ENCODE measurements at regions not wholly inside any gene's neighbourhood (a gene's known extent, or its start where the extent isn't known, plus 50 kb on each side); places are given as distances from the start of the nearest gene placed in this dataset.

DNA sequence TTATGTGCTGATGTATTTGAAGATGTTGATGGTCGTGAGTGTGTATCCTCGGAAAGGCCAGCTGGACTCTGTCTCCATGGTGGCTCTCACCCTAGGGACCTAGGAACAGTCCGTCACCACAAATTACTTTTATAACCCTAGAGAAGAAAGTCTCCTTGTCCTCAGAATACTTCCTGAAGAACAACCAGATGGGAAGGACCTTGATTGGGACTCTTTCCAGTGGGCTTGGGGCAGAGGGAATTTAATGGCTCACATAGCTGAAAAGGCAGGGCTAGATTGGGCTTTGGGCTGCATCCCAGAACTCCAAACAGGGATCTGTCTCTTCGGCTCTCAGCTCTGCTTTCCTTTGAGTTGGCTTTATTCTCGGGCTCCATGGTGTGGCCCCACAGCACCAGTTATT is 90.8 kb downstream of the TBX19 start:
- Histone ChIP-seq H2BK5ac (ENCODE audit: low read depth, low read length, poor library complexity) (no peak overlapping the region), H2BK120ac (ENCODE audit: insufficient read depth, low read length, poor library complexity) (no peak overlapping the region), H3K18ac (ENCODE audit: low read length) (no peak overlapping the region), H3K4me3 (ENCODE audit: low read depth, low read length) (no peak overlapping the region), H3K36me3 (ENCODE audit: control insufficient read depth in 1 of 2, insufficient read depth in 2 of 2, low read length in 2 of 2) (no peaks in the 10 kb centered on the region), H4K91ac (ENCODE audit: low read depth, low read length) (no peak overlapping the region), H3K4me2 (ENCODE audit: low read length) (no peak overlapping the region), H3K14ac (ENCODE audit: low read length) (no peak overlapping the region), H3K9ac (ENCODE audit: low read length) (no peak overlapping the region), H4K8ac (ENCODE audit: low read depth, low read length) (no peak overlapping the region), H2BK12ac (ENCODE audit: low read length) (no peak overlapping the region), H2AFZ (ENCODE audit: insufficient read depth, low read length, poor library complexity) (no peak overlapping the region), H3K79me1 (ENCODE audit: low read length) (no peaks in the 10 kb centered on the region), H4K12ac (ENCODE audit: low read depth, low read length) (no peak overlapping the region), H3K4me1 (ENCODE audit: control insufficient read depth in 1 of 2, insufficient read depth in 2 of 2, low read length in 2 of 2) (peaks cover 0 to 2% of the 10 kb centered on the region in 2 experiments), H2AK5ac (ENCODE audit: low read length) (no peak overlapping the region), H3K4ac (ENCODE audit: low read depth, low read length) (no peak overlapping the region), H3K23ac (ENCODE audit: low read length) (no peak overlapping the region), H3K27ac (ENCODE audit: low read depth, low read length) (no peak overlapping the region), H3K9me3 (ENCODE audit: insufficient read depth, low read depth, low read length) (no peaks in the 10 kb centered on the region), H3K27me3 (ENCODE audit: insufficient read depth, low read length) (no peaks in the 10 kb centered on the region), H3K79me2 (ENCODE audit: control insufficient read depth, insufficient read depth, low read length, poor library complexity) (no peaks in the 10 kb centered on the region)
- no CpG with 5 or more reads among the region's 5 CpGs for WGBS (ENCODE audit: extremely low coverage, insufficient coverage, insufficient read length)
- no peak for DNase-seq

DNA sequence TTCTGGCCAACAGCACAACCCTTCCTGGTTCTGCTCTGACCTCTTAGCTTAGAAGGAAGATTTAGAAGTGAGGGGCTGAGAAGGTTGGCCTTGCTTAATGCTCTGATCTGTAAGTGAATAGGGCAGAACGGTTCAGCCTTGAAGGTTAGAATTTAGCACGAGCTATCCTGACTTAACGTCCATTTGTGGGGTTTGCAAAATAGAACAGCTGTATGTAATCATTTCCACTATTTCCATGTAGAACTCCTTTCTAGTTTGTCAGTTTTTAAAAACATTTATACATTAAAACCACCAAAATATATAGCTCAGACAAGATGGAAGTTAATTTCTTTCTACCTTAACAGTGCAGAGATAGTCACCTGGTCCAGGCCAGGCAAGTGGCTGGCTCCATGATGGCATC is 89.9 kb downstream of the TBX19 start:
- no peak overlapping the region for H2BK12ac ChIP-seq (ENCODE audit: low read length)
- no peak overlapping the region for H3K18ac ChIP-seq (ENCODE audit: low read length)
- H2AK5ac ChIP-seq (ENCODE audit: low read length): no peak overlapping the region
- H2BK5ac ChIP-seq (ENCODE audit: low read depth, low read length, poor library complexity): no peak overlapping the region
- no CpG with 5 or more reads among the region's 3 CpGs for WGBS (ENCODE audit: extremely low coverage, insufficient coverage, insufficient read length)
- H3K36me3 ChIP-seq (ENCODE audit: control insufficient read depth in 1 of 2, insufficient read depth in 2 of 2, low read length in 2 of 2): no peaks in the 10 kb centered on the region
- no peak overlapping the region for H3K14ac ChIP-seq (ENCODE audit: low read length)
- H3K27ac ChIP-seq (ENCODE audit: low read depth, low read length): no peak overlapping the region
- H2AFZ ChIP-seq (ENCODE audit: insufficient read depth, low read length, poor library complexity): no peak overlapping the region
- no peak overlapping the region for H3K4me3 ChIP-seq (ENCODE audit: low read depth, low read length)
- no peak overlapping the region for H2BK120ac ChIP-seq (ENCODE audit: insufficient read depth, low read length, poor library complexity)
- peaks cover 0 to 2% of the 10 kb centered on the region in 2 experiments for H3K4me1 ChIP-seq (ENCODE audit: control insufficient read depth in 1 of 2, insufficient read depth in 2 of 2, low read length in 2 of 2)
- H3K79me1 ChIP-seq (ENCODE audit: low read length): no peaks in the 10 kb centered on the region
- H3K79me2 ChIP-seq (ENCODE audit: control insufficient read depth, insufficient read depth, low read length, poor library complexity): no peaks in the 10 kb centered on the region
- no peak for DNase-seq
- H3K27me3 ChIP-seq (ENCODE audit: insufficient read depth, low read length): no peaks in the 10 kb centered on the region
- H3K4ac ChIP-seq (ENCODE audit: low read depth, low read length): no peak overlapping the region
- no peak overlapping the region for H3K4me2 ChIP-seq (ENCODE audit: low read length)
- no peaks in the 10 kb centered on the region for H3K9me3 ChIP-seq (ENCODE audit: insufficient read depth, low read depth, low read length)
- no peak overlapping the region for H4K12ac ChIP-seq (ENCODE audit: low read depth, low read length)
- no peak overlapping the region for H3K23ac ChIP-seq (ENCODE audit: low read length)
- H4K91ac ChIP-seq (ENCODE audit: low read depth, low read length): no peak overlapping the region
- H3K9ac ChIP-seq (ENCODE audit: low read length): no peak overlapping the region
- H4K8ac ChIP-seq (ENCODE audit: low read depth, low read length): no peak overlapping the region

DNA sequence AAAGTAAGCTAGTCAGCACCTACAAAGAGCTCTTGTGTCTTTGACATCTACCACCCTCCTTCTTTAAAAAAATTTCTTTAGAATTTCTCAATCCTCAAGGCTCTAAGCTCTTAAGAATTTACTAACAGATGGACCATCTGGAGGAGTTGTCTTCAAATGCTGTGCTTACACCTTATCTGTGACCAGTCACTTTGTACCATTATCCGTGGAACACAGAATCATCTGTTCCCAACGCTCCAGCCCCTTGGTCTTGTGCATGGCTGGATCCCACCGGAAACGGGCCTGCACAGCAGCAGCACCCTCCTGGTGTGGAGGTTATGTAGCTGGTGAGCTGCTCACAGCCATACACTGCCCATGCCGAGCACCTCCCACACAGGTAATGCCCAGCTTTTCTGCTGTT is 89.0 kb downstream of the TBX19 start:
- Histone ChIP-seq H3K27me3 (ENCODE audit: insufficient read depth, low read length) (no peaks in the 10 kb centered on the region), H2BK120ac (ENCODE audit: insufficient read depth, low read length, poor library complexity) (no peak overlapping the region), H3K23ac (ENCODE audit: low read length) (no peak overlapping the region), H4K12ac (ENCODE audit: low read depth, low read length) (no peak overlapping the region), H3K9ac (ENCODE audit: low read length) (no peak overlapping the region), H3K9me3 (ENCODE audit: insufficient read depth, low read depth, low read length) (no peaks in the 10 kb centered on the region), H2BK12ac (ENCODE audit: low read length) (no peak overlapping the region), H3K4me3 (ENCODE audit: low read depth, low read length) (no peak overlapping the region), H2AK5ac (ENCODE audit: low read length) (no peak overlapping the region), H2AFZ (ENCODE audit: insufficient read depth, low read length, poor library complexity) (no peak overlapping the region), H3K79me1 (ENCODE audit: low read length) (no peaks in the 10 kb centered on the region), H3K4ac (ENCODE audit: low read depth, low read length) (no peak overlapping the region), H2BK5ac (ENCODE audit: low read depth, low read length, poor library complexity) (no peak overlapping the region), H3K4me2 (ENCODE audit: low read length) (no peak overlapping the region), H3K79me2 (ENCODE audit: control insufficient read depth, insufficient read depth, low read length, poor library complexity) (no peaks in the 10 kb centered on the region), H3K27ac (ENCODE audit: low read depth, low read length) (no peak overlapping the region), H4K91ac (ENCODE audit: low read depth, low read length) (no peak overlapping the region), H4K8ac (ENCODE audit: low read depth, low read length) (no peak overlapping the region), H3K18ac (ENCODE audit: low read length) (no peak overlapping the region), H3K14ac (ENCODE audit: low read length) (no peak overlapping the region), H3K4me1 (ENCODE audit: control insufficient read depth in 1 of 2, insufficient read depth in 2 of 2, low read length in 2 of 2) (peaks cover 0 to 2% of the 10 kb centered on the region in 2 experiments), H3K36me3 (ENCODE audit: control insufficient read depth in 1 of 2, insufficient read depth in 2 of 2, low read length in 2 of 2) (no peaks in the 10 kb centered on the region)
- WGBS (ENCODE audit: extremely low coverage, insufficient coverage, insufficient read length): no CpG with 5 or more reads among the region's 5 CpGs
- no peak for DNase-seq

DNA sequence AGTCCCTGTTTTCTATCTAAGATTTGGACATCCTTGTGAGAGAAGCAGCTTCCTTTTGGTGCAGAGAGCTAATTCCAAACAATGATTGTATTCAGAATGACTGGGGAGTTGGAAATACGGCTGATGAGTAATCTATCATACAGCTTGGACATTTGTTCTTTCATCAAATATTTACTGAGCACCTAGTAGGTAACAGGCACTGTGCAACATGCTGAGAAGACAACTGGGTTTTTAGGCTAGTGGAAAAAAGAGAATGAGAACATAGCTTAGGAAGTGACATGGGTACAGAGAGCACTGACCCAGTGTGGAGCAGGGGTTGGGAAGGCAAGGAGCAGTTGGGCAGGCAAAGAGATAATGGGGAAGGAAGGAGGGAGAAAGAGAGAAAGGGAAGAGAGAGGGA is 87.5 kb downstream of the TBX19 start:
- Histone ChIP-seq H3K18ac (ENCODE audit: low read length) (no peak overlapping the region), H3K9ac (ENCODE audit: low read length) (no peak overlapping the region), H3K27ac (ENCODE audit: low read depth, low read length) (no peak overlapping the region), H4K8ac (ENCODE audit: low read depth, low read length) (no peak overlapping the region), H2BK12ac (ENCODE audit: low read length) (no peak overlapping the region), H3K9me3 (ENCODE audit: insufficient read depth, low read depth, low read length) (no peaks in the 10 kb centered on the region), H3K14ac (ENCODE audit: low read length) (no peak overlapping the region), H4K91ac (ENCODE audit: low read depth, low read length) (no peak overlapping the region), H3K27me3 (ENCODE audit: insufficient read depth, low read length) (no peaks in the 10 kb centered on the region), H3K4ac (ENCODE audit: low read depth, low read length) (no peak overlapping the region), H3K4me3 (ENCODE audit: low read depth, low read length) (no peak overlapping the region), H3K4me2 (ENCODE audit: low read length) (no peak overlapping the region), H3K36me3 (ENCODE audit: control insufficient read depth in 1 of 2, insufficient read depth in 2 of 2, low read length in 2 of 2) (no peaks in the 10 kb centered on the region), H3K79me2 (ENCODE audit: control insufficient read depth, insufficient read depth, low read length, poor library complexity) (no peaks in the 10 kb centered on the region), H3K23ac (ENCODE audit: low read length) (no peak overlapping the region), H3K79me1 (ENCODE audit: low read length) (no peaks in the 10 kb centered on the region), H2AK5ac (ENCODE audit: low read length) (no peak overlapping the region), H4K12ac (ENCODE audit: low read depth, low read length) (no peak overlapping the region), H2BK5ac (ENCODE audit: low read depth, low read length, poor library complexity) (no peak overlapping the region), H2BK120ac (ENCODE audit: insufficient read depth, low read length, poor library complexity) (no peak overlapping the region), H2AFZ (ENCODE audit: insufficient read depth, low read length, poor library complexity) (no peak overlapping the region), H3K4me1 (ENCODE audit: control insufficient read depth in 1 of 2, insufficient read depth in 2 of 2, low read length in 2 of 2) (peaks cover 0 to 2% of the 10 kb centered on the region in 2 experiments)
- DNase-seq: no peak
- no CpG with 5 or more reads among the region's 1 CpG for WGBS (ENCODE audit: extremely low coverage, insufficient coverage, insufficient read length)

Measured in trophoblast cell (in vitro differentiated cells and primary cell).